T-cell (primary cell): ENCODE measurements at regions not wholly inside any gene's neighbourhood (a gene's known extent, or its start where the extent isn't known, plus 50 kb on each side); places are given as distances from the start of the nearest gene placed in this dataset.
"Not testable (repeated sequence)": the region's sequence is repeated elsewhere in the genome, so short reads cannot be mapped to it uniquely, and the experiment has no call there.

Experiments
- ATAC-seq, 4 experiments: fragments of 200-7000 bp in 3 of 4; fragments of 150-1000 bp in 1 of 4; cut with Tn5 transposase; replicated peaks in 1 of 4; 1 replicate in 3 of 4; 2 replicates in 1 of 4; pipeline ENCODE4 v1.10.0; 2021; ENCODE audit warnings: moderate library complexity in 3 of 4, mild to moderate bottlenecking in 2 of 4, moderate number of reproducible peaks in 1 of 4
- CTCF ChIA-PET, 2 donors: fragments of 300-600 bp; sonication (Branson Sonifier 250); formaldehyde crosslinking; loops; one replicate each; lab custom pipeline; 2022; ENCODE audit warnings: antibody characterized with exemption in 2 of 2; lab: Charles Lee
- POLR2A ChIA-PET, 2 donors: fragments of 300-600 bp; sonication (Branson Sonifier 250); formaldehyde crosslinking; loops; one replicate each; lab custom pipeline; 2022; ENCODE audit warnings: antibody characterized with exemption in 2 of 2; lab: Charles Lee
- DNase-seq, 35 experiments: peaks; one replicate each; pipeline versions ENCODE4 v3.0.0 to v3.0.0-alpha.2; 2013 to 2023
- H3K27ac ChIP-seq: one replicate; pipeline ENCODE4 v1.5.1; 2013; ENCODE audit warnings: low read length
- H3K27me3 ChIP-seq, 2 experiments: replicated peaks in 1 of 2; 1 replicate in 1 of 2; 2 replicates in 1 of 2; pipeline versions ENCODE4 v1.6.1 to v1.7.0; 2013; ENCODE audit warnings: low read length in 1 of 2, mixed read lengths in 1 of 2; ENCODE audit not compliant: control insufficient read depth in 2 of 2, insufficient read depth in 2 of 2; ENCODE audit errors: extremely low read depth in 1 of 2
- H3K36me3 ChIP-seq, 2 donors: 1 replicate in 1 of 2; 2 replicates in 1 of 2; pipeline versions ENCODE4 v1.6.1 to v1.7.0; 2013; ENCODE audit warnings: low read length in 1 of 2; ENCODE audit not compliant: control insufficient read depth in 2 of 2, insufficient read depth in 1 of 2; ENCODE audit errors: extremely low read depth in 1 of 2
- H3K4me1 ChIP-seq, 2 experiments: 1 replicate in 1 of 2; 2 replicates in 1 of 2; pipeline versions ENCODE4 v1.6.1 to v1.7.0; 2013; ENCODE audit warnings: low read length in 2 of 2, mixed read lengths in 1 of 2; ENCODE audit not compliant: insufficient read depth in 2 of 2, control insufficient read depth in 1 of 2; ENCODE audit errors: extremely low read depth in 1 of 2
- H3K4me3 ChIP-seq, 2 donors: 1 replicate in 1 of 2; 2 replicates in 1 of 2; pipeline versions ENCODE4 v1.5.1 to v1.7.0; 2013; ENCODE audit warnings: mild to moderate bottlenecking in 2 of 2, low read length in 1 of 2, moderate library complexity in 1 of 2; ENCODE audit not compliant: control insufficient read depth in 1 of 2; ENCODE audit errors: extremely low read depth in 1 of 2
- H3K9me3 ChIP-seq: 2 replicates; pipeline ENCODE4 v1.7.0; 2013
- H3K27ac Mint-ChIP-seq, 2 donors: one replicate each; pipeline ENCODE4 v1.8.0; 2020 to 2021; ENCODE audit warnings: mild to moderate bottlenecking in 2 of 2, mixed read lengths in 2 of 2
- H3K27me3 Mint-ChIP-seq, 2 donors: one replicate each; pipeline ENCODE4 v1.8.0; 2021 to 2022; ENCODE audit warnings: mixed read lengths in 2 of 2
- H3K36me3 Mint-ChIP-seq: one replicate; pipeline ENCODE4 v1.8.0; 2021; ENCODE audit warnings: mixed read lengths
- H3K4me1 Mint-ChIP-seq, 3 donors: one replicate each; pipeline ENCODE4 v1.8.0; 2020 to 2022; ENCODE audit warnings: mixed read lengths in 3 of 3, mild to moderate bottlenecking in 1 of 3
- H3K4me3 Mint-ChIP-seq, 3 donors: one replicate each; pipeline ENCODE4 v1.8.0; 2020 to 2022; ENCODE audit warnings: mild to moderate bottlenecking in 3 of 3, mixed read lengths in 3 of 3, moderate library complexity in 3 of 3
- H3K9me3 Mint-ChIP-seq, 3 donors: one replicate each; pipeline ENCODE4 v1.8.0; 2020 to 2022; ENCODE audit warnings: mixed read lengths in 3 of 3
- WGBS: methylation state at CpG from one replicate; pipeline ENCODE4 v1.1.5; 2013; ENCODE audit warnings: missing lambda C conversion rate; ENCODE audit not compliant: insufficient coverage; 5-methylcytosine and 5-hydroxymethylcytosine counted together

- H3K4me3 ChIP-seq = no peak overlapping the region
- no peak overlapping the region for H3K27ac Mint-ChIP-seq
- H3K36me3 ChIP-seq = no peaks in the 10 kb centered on the region
- no peaks in the 10 kb centered on the region for H3K27me3 Mint-ChIP-seq
- POLR2A ChIA-PET = interaction anchor here in 1 of 2 donors (0.6 kb wide), 1 partner anchor 8 kb away, joined by 3 read pairs; no protein-coding TSS in a partner anchor
- no peaks in the 10 kb centered on the region for H3K9me3 ChIP-seq
- WGBS = 88% methylated on average over 3 of the region's 12 CpGs
- H3K4me1 ChIP-seq = no peaks in the 10 kb centered on the region
- no peaks in the 10 kb centered on the region for H3K4me1 Mint-ChIP-seq
- ATAC-seq (no peak), DNase-seq (no peak)
- CTCF ChIA-PET = no interaction called here
- no peaks in the 10 kb centered on the region for H3K27me3 ChIP-seq
- no peaks in the 10 kb centered on the region for H3K36me3 Mint-ChIP-seq
- H3K27ac ChIP-seq = no peak overlapping the region
- peaks cover 0 to 7% (median 3%) of the 10 kb centered on the region in 3 donors for H3K9me3 Mint-ChIP-seq
- no peak overlapping the region for H3K4me3 Mint-ChIP-seq
These were observed 211.0 kb upstream of the REG3G start for GRCh38 chr2:78814331-78814986.

- Mint-ChIP-seq H3K4me1 (no peaks in the 10 kb centered on the region), H3K27ac (no peak overlapping the region), H3K9me3 (peaks cover 0 to 12% (median 11%) of the 10 kb centered on the region in 3 donors), H3K36me3 (no peaks in the 10 kb centered on the region), H3K27me3 (no peaks in the 10 kb centered on the region), H3K4me3 (no peak overlapping the region)
- no peaks in the 10 kb centered on the region for H3K9me3 ChIP-seq
- no peaks in the 10 kb centered on the region for H3K27me3 ChIP-seq
- H3K4me1 ChIP-seq = no peaks in the 10 kb centered on the region
- POLR2A ChIA-PET = no interaction called here
- no peak for DNase-seq
- H3K4me3 ChIP-seq = no peak overlapping the region
- no peak overlapping the region for H3K27ac ChIP-seq
- CTCF ChIA-PET = no interaction called here
- no peaks in the 10 kb centered on the region for H3K36me3 ChIP-seq
- WGBS = 96% methylated on average over 3 of the region's 4 CpGs
- no peak for ATAC-seq
These were observed 208.1 kb upstream of the REG3G start for GRCh38 chr2:78817430-78817829.

DNA sequence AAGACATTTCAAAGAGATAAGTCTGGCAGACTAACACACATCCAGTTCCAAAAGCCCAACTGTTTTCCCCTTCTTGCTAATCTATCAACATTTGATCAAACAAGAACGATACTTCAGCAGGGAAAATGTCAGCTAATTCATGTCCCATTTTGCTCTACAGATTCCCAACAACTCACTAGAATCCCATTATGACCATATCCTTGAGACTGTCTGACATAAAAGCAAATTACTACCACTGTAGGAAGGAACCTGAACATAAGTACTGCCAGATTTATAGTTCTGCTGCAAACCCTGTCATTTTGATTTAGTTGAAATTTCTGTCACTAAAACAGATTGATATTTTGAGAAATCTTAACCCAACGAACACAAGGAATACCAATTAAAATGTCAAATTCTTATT is 193.0 kb upstream of the REG3G start:
- no peaks in the 10 kb centered on the region for H3K36me3 Mint-ChIP-seq
- DNase-seq (no peak), ATAC-seq (no peak)
- H3K36me3 ChIP-seq = no peaks in the 10 kb centered on the region
- POLR2A ChIA-PET = no interaction called here
- H3K4me1 ChIP-seq = no peaks in the 10 kb centered on the region
- H3K27me3 ChIP-seq = no peaks in the 10 kb centered on the region
- CTCF ChIA-PET = no interaction called here
- H3K4me3 ChIP-seq = no peak overlapping the region
- H3K4me3 Mint-ChIP-seq = no peak overlapping the region
- peaks cover 8 to 25% (median 21%) of the 10 kb centered on the region in 3 donors for H3K9me3 Mint-ChIP-seq
- no peaks in the 10 kb centered on the region for H3K27me3 Mint-ChIP-seq
- no peaks in the 10 kb centered on the region for H3K9me3 ChIP-seq
- no peak overlapping the region for H3K27ac Mint-ChIP-seq
- WGBS = 80% methylated on average over 1 of the region's 2 CpGs
- no peak overlapping the region for H3K27ac ChIP-seq
- H3K4me1 Mint-ChIP-seq = no peaks in the 10 kb centered on the region

- Mint-ChIP-seq H3K27me3 (no peaks in the 10 kb centered on the region), H3K36me3 (no peaks in the 10 kb centered on the region), H3K27ac (no peak overlapping the region), H3K4me1 (no peaks in the 10 kb centered on the region), H3K4me3 (no peak overlapping the region), H3K9me3 (peaks cover 13 to 29% (median 23%) of the 10 kb centered on the region in 3 donors)
- no peaks in the 10 kb centered on the region for H3K4me1 ChIP-seq
- H3K9me3 ChIP-seq = no peaks in the 10 kb centered on the region
- no peaks in the 10 kb centered on the region for H3K36me3 ChIP-seq
- H3K27me3 ChIP-seq = no peaks in the 10 kb centered on the region
- ATAC-seq (no peak), DNase-seq (no peak)
- no peak overlapping the region for H3K27ac ChIP-seq
- POLR2A ChIA-PET = no interaction called here
- H3K4me3 ChIP-seq = no peak overlapping the region
- CTCF ChIA-PET = no interaction called here
- WGBS = no CpG with 5 or more reads among the region's 3 CpGs
These were observed 186.2 kb upstream of the REG3G start for GRCh38 chr2:78839259-78839658.

- H3K27me3 ChIP-seq, CTCF ChIA-PET, DNase-seq, H3K36me3 Mint-ChIP-seq, H3K4me1 Mint-ChIP-seq, H3K27me3 Mint-ChIP-seq, H3K4me3 ChIP-seq, ATAC-seq, H3K4me3 Mint-ChIP-seq, H3K36me3 ChIP-seq, H3K9me3 ChIP-seq, POLR2A ChIA-PET, H3K4me1 ChIP-seq, H3K27ac Mint-ChIP-seq, H3K27ac ChIP-seq: not testable (repeated sequence)
- 100% methylated on average over 2 of the region's 10 CpGs for WGBS
- peaks cover 12 to 26% (median 23%) of the 10 kb centered on the region in 3 donors for H3K9me3 Mint-ChIP-seq
These were observed 185.2 kb upstream of the REG3G start for GRCh38 chr2:78840311-78840710.

GRCh38 chr2:78845664-78846185 is 179.8 kb upstream of the REG3G start:
- Histone ChIP-seq H3K36me3 (no peaks in the 10 kb centered on the region), H3K27ac (no peak overlapping the region), H3K27me3 (no peaks in the 10 kb centered on the region), H3K4me1 (no peaks in the 10 kb centered on the region), H3K4me3 (no peak overlapping the region), H3K9me3 (no peaks in the 10 kb centered on the region)
- WGBS = 53% methylated on average over 2 of the region's 4 CpGs
- CTCF ChIA-PET = no interaction called here
- DNase-seq (no peak), ATAC-seq (no peak)
- H3K27me3 Mint-ChIP-seq = no peaks in the 10 kb centered on the region
- POLR2A ChIA-PET = no interaction called here
- H3K4me1 Mint-ChIP-seq = no peaks in the 10 kb centered on the region
- no peak overlapping the region for H3K4me3 Mint-ChIP-seq
- no peak overlapping the region for H3K27ac Mint-ChIP-seq
- peaks cover 5 to 22% (median 16%) of the 10 kb centered on the region in 3 donors for H3K9me3 Mint-ChIP-seq
- H3K36me3 Mint-ChIP-seq = no peaks in the 10 kb centered on the region
